ENCODE measurements at regions not wholly inside any gene's neighbourhood (a gene's known extent, or its start where the extent isn't known, plus 50 kb on each side); places are given as distances from the start of the nearest gene placed in this dataset.
A peak's percentile ranks its signal among the peaks of the same experiment; 100 is the strongest.

GRCh38 chr1:55275151-55275748 lies 60.1 kb upstream of the USP24 start:
- TF ChIP-seq JUND (IDR thresholded peaks at IDR 0.05; ENCODE audit: low read depth) = no peak
- no peak for DNase-seq (ENCODE audit: low read depth in 1 of 2, low spot score in 1 of 2)
- in situ Hi-C loops (cut with HindIII; ENCODE audit: low pct_unique_long_range_greater_than_20kb, low sequenced_read_pairs) = no loop called here

- TF ChIP-seq JUND (IDR thresholded peaks at IDR 0.05; ENCODE audit: low read depth) = no peak
- peak in 1 of 2 experiments; percentile 5 for DNase-seq (ENCODE audit: low read depth in 1 of 2, low spot score in 1 of 2)
- in situ Hi-C loops (cut with HindIII; ENCODE audit: low pct_unique_long_range_greater_than_20kb, low sequenced_read_pairs) = no loop called here
These were observed 57.8 kb upstream of the USP24 start for GRCh38 chr1:55272994-55273393.
